ENCODE measurements at regions not wholly inside any gene's neighbourhood (a gene's known extent, or its start where the extent isn't known, plus 50 kb on each side); places are given as distances from the start of the nearest gene placed in this dataset.

GRCh38 chr3:1954632-1955031 lies 144.0 kb upstream of the CNTN4 start:
- Histone ChIP-seq H3K27me3 (no peaks in the 10 kb centered on the region), H3K36me3 (no peaks in the 10 kb centered on the region), H3K27ac (no peak overlapping the region), H3K4me3 (no peak overlapping the region), H3K4me1 (no peaks in the 10 kb centered on the region), H3K9me3 (no peaks in the 10 kb centered on the region)
- TF ChIP-seq CTCF (IDR thresholded peaks at IDR 0.05) = no peak
- DNase-seq (no peak), ATAC-seq (no peak)
- intact Hi-C loops (cut with DNase I) = no loop called here

- TF ChIP-seq CTCF (IDR thresholded peaks at IDR 0.05) = no peak
- no peaks in the 10 kb centered on the region for H3K36me3 ChIP-seq
- H3K9me3 ChIP-seq = no peaks in the 10 kb centered on the region
- H3K27ac ChIP-seq = no peak overlapping the region
- DNase-seq = no peak
- WGBS, 2 donors = 73 to 75% methylated on average over 1 of the region's 1 CpG
- no peaks in the 10 kb centered on the region for H3K4me1 ChIP-seq
- intact Hi-C loops (cut with DNase I) = no loop called here
- no peaks in the 10 kb centered on the region for H3K27me3 ChIP-seq
- no peak for ATAC-seq
- H3K4me3 ChIP-seq = no peak overlapping the region
Observed at GRCh38 chr3:1955170-1955569, 143.5 kb upstream of the CNTN4 start.

- WGBS, 2 donors = 80 to 88% methylated on average over 3 of the region's 3 CpGs
- intact Hi-C loops (cut with DNase I) = no loop called here
- H3K4me3 ChIP-seq = no peak overlapping the region
- no peaks in the 10 kb centered on the region for H3K36me3 ChIP-seq
- H3K9me3 ChIP-seq = no peaks in the 10 kb centered on the region
- H3K27ac ChIP-seq = no peak overlapping the region
- DNase-seq = no peak
- H3K27me3 ChIP-seq = no peaks in the 10 kb centered on the region
- no peak for ATAC-seq
- H3K4me1 ChIP-seq = no peaks in the 10 kb centered on the region
- no peak for TF ChIP-seq CTCF (IDR thresholded peaks at IDR 0.05)
Observed at GRCh38 chr3:1955750-1956149, 142.9 kb upstream of the CNTN4 start.

GRCh38 chr3:1960506-1960905 lies 138.2 kb upstream of the CNTN4 start:
- Histone ChIP-seq H3K4me1 (no peaks in the 10 kb centered on the region), H3K4me3 (no peak overlapping the region), H3K9me3 (no peaks in the 10 kb centered on the region), H3K27ac (no peak overlapping the region), H3K27me3 (no peaks in the 10 kb centered on the region), H3K36me3 (no peaks in the 10 kb centered on the region)
- intact Hi-C loops (cut with DNase I) = no loop called here
- no peak for TF ChIP-seq CTCF (IDR thresholded peaks at IDR 0.05)
- ATAC-seq (no peak), DNase-seq (no peak)
- 52% methylated on average over 3 of the region's 3 CpGs for WGBS, 2 donors
